T47D (cell line): ENCODE measurements at regions not wholly inside any gene's neighbourhood (a gene's known extent, or its start where the extent isn't known, plus 50 kb on each side); places are given as distances from the start of the nearest gene placed in this dataset.

Experiments
- DNase-seq, 2 experiments: peaks; one replicate each; pipeline versions ENCODE4 v3.0.0 to v3.0.0-alpha.2; 2011 to 2012; ENCODE audit warnings: low read depth in 1 of 2, low spot score in 1 of 2
- JUND ChIP-seq: IDR thresholded peaks from 2 replicates; pipeline ENCODE4 v1.6.1; 2012; ENCODE audit warnings: low read depth
- in situ Hi-C: cut with HindIII; loops from 2 replicates; pipeline ENCODE4 v1.10.0; 2016; ENCODE audit warnings: low sequenced_read_pairs, low pct_unique_long_range_greater_than_20kb

DNA sequence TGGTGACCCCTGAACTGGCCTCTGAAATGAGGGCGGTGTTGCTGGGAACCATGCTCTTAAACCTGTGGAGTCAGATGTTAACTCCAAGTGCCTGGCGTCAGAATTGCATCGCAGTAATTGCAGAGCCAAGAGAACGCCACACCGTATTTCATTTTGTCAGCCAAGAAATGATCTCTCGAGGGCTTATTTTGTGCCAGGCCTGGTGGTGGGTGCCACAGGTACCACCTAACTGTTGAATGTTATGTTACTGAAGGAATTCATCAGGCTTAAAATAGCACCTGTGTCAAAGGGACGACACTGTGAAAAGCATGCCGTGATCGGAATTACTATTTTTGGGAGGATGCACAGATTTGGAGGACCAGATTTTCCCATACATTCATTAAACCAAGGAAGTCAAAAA is 51.9 kb upstream of the BAIAP2L1 start:
- no peak for TF ChIP-seq JUND
- in situ Hi-C loops = no loop called here
- no peak for DNase-seq
